HUES64 (cell line): ENCODE measurements at regions not wholly inside any gene's neighbourhood (a gene's known extent, or its start where the extent isn't known, plus 50 kb on each side); places are given as distances from the start of the nearest gene placed in this dataset.
A peak's percentile ranks its signal among the peaks of the same experiment; 100 is the strongest.
"Not testable (repeated sequence)": the region's sequence is repeated elsewhere in the genome, so short reads cannot be mapped to it uniquely, and the experiment has no call there.

Experiments
- H3K27ac ChIP-seq: 2 replicates; pipeline ENCODE4 v1.7.0; 2013; ENCODE audit warnings: low read depth, low read length, inconsistent platforms
- H3K27me3 ChIP-seq: 2 replicates; pipeline ENCODE4 v1.6.1; 2013; ENCODE audit warnings: mild to moderate bottlenecking, low read length; ENCODE audit not compliant: insufficient read depth
- H3K36me3 ChIP-seq: 2 replicates; pipeline ENCODE4 v1.6.1; 2013; ENCODE audit warnings: mild to moderate bottlenecking, low read length; ENCODE audit not compliant: insufficient read depth
- H3K4me1 ChIP-seq: 2 replicates; pipeline ENCODE4 v1.6.1; 2013; ENCODE audit warnings: mild to moderate bottlenecking, low read length, moderate library complexity; ENCODE audit not compliant: insufficient read depth
- H3K4me3 ChIP-seq: 2 replicates; pipeline ENCODE4 v1.5.1; 2013; ENCODE audit warnings: mild to moderate bottlenecking, low read length, moderate library complexity
- H3K9ac ChIP-seq: 2 replicates; pipeline ENCODE4 v1.6.1; 2013; ENCODE audit warnings: mild to moderate bottlenecking, low read depth, low read length
- H3K9me3 ChIP-seq: 2 replicates; pipeline ENCODE4 v1.6.1; 2013; ENCODE audit warnings: low read depth, low read length; ENCODE audit not compliant: insufficient read depth
- WGBS: fragments of 150-250, 120-280 bp; methylation state at CpG from one replicate; pipeline ENCODE4 v1.1.7; 2013; ENCODE audit warnings: missing lambda C conversion rate; 5-methylcytosine and 5-hydroxymethylcytosine counted together

DNA sequence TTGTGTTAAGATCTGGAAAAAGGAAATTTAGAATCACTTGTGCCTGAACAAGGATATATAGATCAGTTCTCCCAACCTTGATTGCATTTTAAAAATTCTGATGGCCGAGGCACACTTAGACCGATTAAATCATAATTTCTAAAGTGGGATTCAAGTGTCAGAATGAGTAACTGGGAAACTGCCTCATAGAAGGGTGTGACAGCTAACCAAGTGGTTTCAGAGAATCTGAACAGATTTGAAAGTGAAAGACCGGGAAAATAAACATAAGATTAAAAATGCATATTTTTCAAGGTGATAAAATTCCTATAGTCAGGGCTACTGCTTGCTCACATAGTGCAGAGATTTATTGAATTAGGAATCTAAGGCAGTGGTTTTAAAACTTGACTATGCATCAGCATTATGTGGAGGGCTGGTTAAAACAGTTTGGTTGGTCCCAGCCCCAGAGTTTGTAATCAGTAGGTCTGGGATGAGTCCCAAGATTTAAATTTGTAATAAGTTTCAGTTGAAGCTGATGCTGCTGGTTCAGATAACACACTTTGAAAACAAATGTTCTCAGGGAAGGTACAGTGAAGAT lies 314.3 kb downstream of the NSUN3 start:
- H3K9ac ChIP-seq, H3K27ac ChIP-seq, H3K9me3 ChIP-seq, H3K4me3 ChIP-seq, H3K27me3 ChIP-seq, H3K36me3 ChIP-seq: not testable (repeated sequence)
- WGBS = no CpG with 5 or more reads among the region's 3 CpGs
- H3K4me1 ChIP-seq = peaks cover 29% of the 10 kb centered on the region

GRCh38 chr3:94377863-94378262 lies 315.0 kb downstream of the NSUN3 start:
- 75% methylated on average over 2 of the region's 3 CpGs for WGBS
- H3K4me1 ChIP-seq = peaks cover 29% of the 10 kb centered on the region
- not testable (repeated sequence) for H3K9me3 ChIP-seq, H3K9ac ChIP-seq, H3K4me3 ChIP-seq, H3K27ac ChIP-seq, H3K27me3 ChIP-seq, H3K36me3 ChIP-seq

DNA sequence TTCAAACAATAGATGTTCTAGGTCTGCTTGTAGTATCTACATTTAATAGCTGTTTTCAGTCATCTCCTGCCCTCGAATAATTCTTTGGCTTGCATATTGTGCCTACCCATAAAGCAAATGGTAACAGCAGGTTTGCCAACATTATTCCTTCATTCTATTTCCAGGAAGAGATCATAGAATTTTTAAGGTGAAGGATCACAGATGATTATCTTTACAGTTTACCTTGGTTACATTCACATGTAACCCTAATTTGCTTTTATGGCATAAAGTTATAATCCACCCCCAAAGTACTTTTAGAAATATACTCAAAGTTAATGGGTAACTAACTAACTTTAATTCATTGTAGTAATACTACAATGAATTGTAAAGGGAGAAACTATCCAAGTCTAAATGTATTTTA lies 315.5 kb downstream of the NSUN3 start:
- no peaks in the 10 kb centered on the region for H3K36me3 ChIP-seq
- H3K4me3 ChIP-seq = no peak overlapping the region
- no peaks in the 10 kb centered on the region for H3K9me3 ChIP-seq
- H3K9ac ChIP-seq = no peak overlapping the region
- H3K27ac ChIP-seq = no peak overlapping the region
- no peaks in the 10 kb centered on the region for H3K27me3 ChIP-seq
- H3K4me1 ChIP-seq = peaks cover 25% of the 10 kb centered on the region
- WGBS = 89% methylated on average over 1 of the region's 1 CpG

DNA sequence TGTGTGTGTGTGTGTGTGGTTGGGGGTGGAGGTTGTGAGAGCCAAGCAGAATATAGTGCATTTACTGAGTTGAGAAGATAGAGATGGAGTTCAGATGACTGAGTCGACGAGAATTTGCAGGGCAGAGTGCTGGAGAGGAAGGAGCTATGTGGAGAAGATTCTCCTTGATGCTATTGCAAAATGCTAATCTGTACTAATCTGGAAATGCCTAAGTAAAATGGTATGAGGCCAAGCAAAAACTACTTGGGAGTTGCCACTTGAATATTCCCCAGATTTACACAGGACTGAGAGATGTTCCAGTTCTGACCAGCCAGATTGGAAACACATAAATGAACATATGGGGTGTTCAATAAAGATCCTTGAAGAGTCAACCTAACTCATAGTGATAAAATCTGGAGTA lies 316.4 kb downstream of the NSUN3 start:
- H3K4me3 ChIP-seq = no peak overlapping the region
- 92% methylated on average over 2 of the region's 2 CpGs for WGBS
- no peak overlapping the region for H3K27ac ChIP-seq
- H3K4me1 ChIP-seq = peaks cover 16% of the 10 kb centered on the region
- H3K36me3 ChIP-seq = no peaks in the 10 kb centered on the region
- H3K27me3 ChIP-seq = no peaks in the 10 kb centered on the region
- no peak overlapping the region for H3K9ac ChIP-seq
- no peaks in the 10 kb centered on the region for H3K9me3 ChIP-seq

GRCh38 chr3:94394885-94395284 lies 332.0 kb downstream of the NSUN3 start:
- 89% methylated on average over 3 of the region's 5 CpGs for WGBS
- H3K9ac ChIP-seq = no peak overlapping the region
- H3K27me3 ChIP-seq = no peaks in the 10 kb centered on the region
- no peaks in the 10 kb centered on the region for H3K4me1 ChIP-seq
- no peak overlapping the region for H3K27ac ChIP-seq
- no peaks in the 10 kb centered on the region for H3K9me3 ChIP-seq
- H3K4me3 ChIP-seq = no peak overlapping the region
- H3K36me3 ChIP-seq = no peaks in the 10 kb centered on the region

- no peak overlapping the region for H3K9ac ChIP-seq
- H3K27ac ChIP-seq = no peak overlapping the region
Measured at GRCh38 chr3:94395851-94396250, 333.0 kb downstream of the NSUN3 start.

DNA sequence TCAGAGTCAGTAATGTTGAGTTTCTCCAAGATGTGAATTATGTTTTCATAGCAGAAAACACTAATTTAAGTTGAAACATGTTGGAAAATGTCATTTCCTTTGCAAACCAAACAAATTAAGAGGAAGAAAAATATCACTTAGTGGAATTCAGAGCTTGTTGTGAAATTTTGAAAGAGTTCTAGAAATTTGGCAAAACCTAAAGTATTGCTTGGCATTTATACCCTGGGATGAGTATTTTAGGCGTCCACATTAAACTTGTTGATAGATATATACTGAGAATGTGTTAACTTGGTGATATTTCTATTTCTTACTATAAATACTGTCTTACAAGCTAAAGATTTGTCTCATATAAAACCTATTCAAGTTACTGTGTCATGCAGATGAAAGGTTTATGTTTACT lies 335.2 kb downstream of the NSUN3 start:
- H3K4me1 ChIP-seq = no peaks in the 10 kb centered on the region
- H3K27me3 ChIP-seq = no peaks in the 10 kb centered on the region
- no peak overlapping the region for H3K27ac ChIP-seq
- no peak overlapping the region for H3K9ac ChIP-seq
- H3K9me3 ChIP-seq = no peaks in the 10 kb centered on the region
- H3K36me3 ChIP-seq = no peaks in the 10 kb centered on the region
- 100% methylated on average over 1 of the region's 1 CpG for WGBS
- H3K4me3 ChIP-seq = no peak overlapping the region

More at GRCh38 chr3:94395851-94396250, 333.0 kb downstream of the NSUN3 start:
- H3K36me3 ChIP-seq = no peaks in the 10 kb centered on the region
- no peak overlapping the region for H3K4me3 ChIP-seq
- no peaks in the 10 kb centered on the region for H3K9me3 ChIP-seq
- H3K27me3 ChIP-seq = no peaks in the 10 kb centered on the region
- H3K4me1 ChIP-seq = no peaks in the 10 kb centered on the region

GRCh38 chr3:94401466-94401865 lies 338.6 kb downstream of the NSUN3 start:
- Histone ChIP-seq H3K9ac (no peak overlapping the region), H3K4me1 (no peaks in the 10 kb centered on the region), H3K27me3 (no peaks in the 10 kb centered on the region), H3K27ac (no peak overlapping the region), H3K4me3 (no peak overlapping the region), H3K9me3 (no peaks in the 10 kb centered on the region), H3K36me3 (no peaks in the 10 kb centered on the region)

- Histone ChIP-seq H3K36me3 (no peaks in the 10 kb centered on the region), H3K9me3 (no peaks in the 10 kb centered on the region)
- WGBS = 97% methylated on average over 1 of the region's 1 CpG
Measured at GRCh38 chr3:94402126-94402525, 339.3 kb downstream of the NSUN3 start.

GRCh38 chr3:94405258-94406035 lies 342.6 kb downstream of the NSUN3 start:
- Histone ChIP-seq H3K27ac (no peak overlapping the region), H3K9ac (no peak overlapping the region), H3K27me3 (no peaks in the 10 kb centered on the region), H3K4me3 (no peak overlapping the region), H3K9me3 (no peaks in the 10 kb centered on the region), H3K36me3 (no peaks in the 10 kb centered on the region), H3K4me1 (no peaks in the 10 kb centered on the region)
- 90% methylated on average over 2 of the region's 5 CpGs for WGBS

More at GRCh38 chr3:94402126-94402525, 339.3 kb downstream of the NSUN3 start:
- H3K27ac ChIP-seq = no peak overlapping the region
- H3K27me3 ChIP-seq = no peaks in the 10 kb centered on the region
- no peak overlapping the region for H3K9ac ChIP-seq
- no peaks in the 10 kb centered on the region for H3K4me1 ChIP-seq
- H3K4me3 ChIP-seq = no peak overlapping the region

DNA sequence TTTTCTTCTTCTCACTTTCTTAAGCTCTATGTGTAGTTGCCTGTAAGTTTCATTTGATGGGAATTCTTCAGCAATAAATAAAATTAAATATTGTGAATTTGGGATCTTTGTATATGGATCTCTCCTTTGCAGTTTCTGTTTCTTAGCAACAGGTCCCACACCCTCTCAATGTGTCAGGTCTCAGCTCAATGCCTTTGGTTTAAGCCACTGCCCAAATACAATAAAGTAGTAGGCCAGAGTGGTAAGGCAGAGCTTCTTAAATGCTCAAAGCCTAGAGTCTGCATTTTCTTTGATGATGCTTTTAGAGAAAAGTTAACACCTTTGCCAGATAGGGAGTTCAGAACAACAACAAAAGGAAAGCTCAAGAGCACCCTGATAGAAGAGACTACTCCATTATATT lies 343.7 kb downstream of the NSUN3 start:
- H3K9ac ChIP-seq = no peak overlapping the region
- no peaks in the 10 kb centered on the region for H3K36me3 ChIP-seq
- no peaks in the 10 kb centered on the region for H3K9me3 ChIP-seq
- H3K4me3 ChIP-seq = no peak overlapping the region
- no peak overlapping the region for H3K27ac ChIP-seq
- H3K27me3 ChIP-seq = no peaks in the 10 kb centered on the region
- H3K4me1 ChIP-seq = no peaks in the 10 kb centered on the region

DNA sequence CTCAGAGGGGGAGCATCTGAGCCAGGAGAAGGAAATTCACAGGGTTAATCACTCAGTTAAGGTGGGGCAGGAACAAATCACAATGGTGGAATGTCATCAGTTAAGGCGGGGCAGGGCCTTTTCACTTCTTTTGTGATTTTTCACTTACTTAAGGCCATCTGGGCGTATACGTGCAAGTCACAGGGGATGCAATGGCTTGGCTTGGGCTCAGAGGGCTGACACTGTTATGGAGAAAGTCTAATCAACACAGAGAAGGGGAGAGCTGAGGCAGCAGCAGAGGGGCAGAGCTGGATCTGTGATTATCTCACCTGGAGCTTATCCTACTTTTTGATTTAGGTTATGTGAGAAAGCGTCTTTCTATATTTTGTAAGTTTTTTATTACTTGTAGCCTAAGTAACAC lies 350.1 kb downstream of the NSUN3 start:
- not testable (repeated sequence) for H3K4me3 ChIP-seq, H3K9me3 ChIP-seq, H3K9ac ChIP-seq, H3K36me3 ChIP-seq, H3K27me3 ChIP-seq
- 69% methylated on average over 3 of the region's 4 CpGs for WGBS
- Histone ChIP-seq H3K4me1 (peaks cover 21% of the 10 kb centered on the region), H3K27ac (peak overlapping the region; percentile 59)
